ENCODE measurements at regions not wholly inside any gene's neighbourhood (a gene's known extent, or its start where the extent isn't known, plus 50 kb on each side); places are given as distances from the start of the nearest gene placed in this dataset.

DNA sequence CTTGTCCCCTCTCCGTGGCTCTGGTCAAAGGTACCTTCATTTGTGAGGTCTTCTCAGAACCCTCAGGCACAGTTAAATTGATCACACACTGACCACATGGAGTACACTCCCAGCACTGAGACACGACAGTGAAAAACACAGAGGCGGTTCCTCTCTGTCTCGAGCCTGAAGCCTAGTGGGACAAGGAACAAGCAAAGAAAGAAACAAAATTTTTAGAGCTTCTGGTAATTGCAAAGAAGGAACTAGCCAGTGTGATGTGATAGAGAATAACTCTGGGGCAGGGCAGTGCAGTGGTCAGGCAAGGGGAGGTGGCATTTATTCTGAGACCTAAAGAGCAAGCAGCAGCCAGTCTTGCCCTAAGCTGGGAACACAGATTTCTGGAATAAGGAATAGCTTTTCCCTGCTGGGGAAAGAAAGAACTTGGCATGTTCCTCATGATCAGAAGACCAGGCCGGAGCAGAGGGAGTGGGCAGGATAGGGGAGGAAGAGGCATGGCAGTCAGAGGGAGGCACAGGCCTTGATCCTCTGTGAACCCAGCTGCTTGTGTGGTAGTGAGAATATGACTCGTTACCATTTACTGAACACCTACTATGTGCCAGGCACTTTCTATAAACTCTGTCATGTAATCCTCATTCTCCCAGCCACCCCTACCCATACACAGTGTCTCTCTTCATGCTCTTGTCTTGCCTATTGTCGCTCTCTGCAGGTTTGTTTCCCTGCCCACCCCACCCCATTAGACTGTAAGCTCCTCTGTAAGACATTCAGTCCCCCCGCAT is 262.3 kb upstream of the HES1 start:
- TF ChIP-seq, protein P1, sequence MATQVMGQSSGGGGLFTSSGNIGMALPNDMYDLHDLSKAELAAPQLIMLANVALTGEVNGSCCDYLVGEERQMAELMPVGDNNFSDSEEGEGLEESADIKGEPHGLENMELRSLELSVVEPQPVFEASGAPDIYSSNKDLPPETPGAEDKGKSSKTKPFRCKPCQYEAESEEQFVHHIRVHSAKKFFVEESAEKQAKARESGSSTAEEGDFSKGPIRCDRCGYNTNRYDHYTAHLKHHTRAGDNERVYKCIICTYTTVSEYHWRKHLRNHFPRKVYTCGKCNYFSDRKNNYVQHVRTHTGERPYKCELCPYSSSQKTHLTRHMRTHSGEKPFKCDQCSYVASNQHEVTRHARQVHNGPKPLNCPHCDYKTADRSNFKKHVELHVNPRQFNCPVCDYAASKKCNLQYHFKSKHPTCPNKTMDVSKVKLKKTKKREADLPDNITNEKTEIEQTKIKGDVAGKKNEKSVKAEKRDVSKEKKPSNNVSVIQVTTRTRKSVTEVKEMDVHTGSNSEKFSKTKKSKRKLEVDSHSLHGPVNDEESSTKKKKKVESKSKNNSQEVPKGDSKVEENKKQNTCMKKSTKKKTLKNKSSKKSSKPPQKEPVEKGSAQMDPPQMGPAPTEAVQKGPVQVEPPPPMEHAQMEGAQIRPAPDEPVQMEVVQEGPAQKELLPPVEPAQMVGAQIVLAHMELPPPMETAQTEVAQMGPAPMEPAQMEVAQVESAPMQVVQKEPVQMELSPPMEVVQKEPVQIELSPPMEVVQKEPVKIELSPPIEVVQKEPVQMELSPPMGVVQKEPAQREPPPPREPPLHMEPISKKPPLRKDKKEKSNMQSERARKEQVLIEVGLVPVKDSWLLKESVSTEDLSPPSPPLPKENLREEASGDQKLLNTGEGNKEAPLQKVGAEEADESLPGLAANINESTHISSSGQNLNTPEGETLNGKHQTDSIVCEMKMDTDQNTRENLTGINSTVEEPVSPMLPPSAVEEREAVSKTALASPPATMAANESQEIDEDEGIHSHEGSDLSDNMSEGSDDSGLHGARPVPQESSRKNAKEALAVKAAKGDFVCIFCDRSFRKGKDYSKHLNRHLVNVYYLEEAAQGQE (IDR thresholded peaks at IDR 0.05; ENCODE audit: low read depth) = no peak
- TF ChIP-seq POLR2A (IDR thresholded peaks at IDR 0.05; ENCODE audit: borderline replicate concordance, extremely low read depth, insufficient read depth, insufficient read length) (no peak), SP1 (IDR thresholded peaks at IDR 0.05; ENCODE audit: low read depth) (no peak), POLR2AphosphoS5 (IDR thresholded peaks at IDR 0.05; ENCODE audit: low read depth, low read length) (no peak), EZH2 (IDR thresholded peaks at IDR 0.05) (no peak), CEBPB (IDR thresholded peaks at IDR 0.05; ENCODE audit: low read depth) (no peak), JUND (IDR thresholded peaks at IDR 0.05) (no peak), FOSL1 (IDR thresholded peaks at IDR 0.05; ENCODE audit: low read depth) (no peak), YY1 (IDR thresholded peaks at IDR 0.05; ENCODE audit: extremely low read depth, insufficient replicate concordance, low read depth, low read length) (no peak)
- TF ChIP-seq, protein P2, sequence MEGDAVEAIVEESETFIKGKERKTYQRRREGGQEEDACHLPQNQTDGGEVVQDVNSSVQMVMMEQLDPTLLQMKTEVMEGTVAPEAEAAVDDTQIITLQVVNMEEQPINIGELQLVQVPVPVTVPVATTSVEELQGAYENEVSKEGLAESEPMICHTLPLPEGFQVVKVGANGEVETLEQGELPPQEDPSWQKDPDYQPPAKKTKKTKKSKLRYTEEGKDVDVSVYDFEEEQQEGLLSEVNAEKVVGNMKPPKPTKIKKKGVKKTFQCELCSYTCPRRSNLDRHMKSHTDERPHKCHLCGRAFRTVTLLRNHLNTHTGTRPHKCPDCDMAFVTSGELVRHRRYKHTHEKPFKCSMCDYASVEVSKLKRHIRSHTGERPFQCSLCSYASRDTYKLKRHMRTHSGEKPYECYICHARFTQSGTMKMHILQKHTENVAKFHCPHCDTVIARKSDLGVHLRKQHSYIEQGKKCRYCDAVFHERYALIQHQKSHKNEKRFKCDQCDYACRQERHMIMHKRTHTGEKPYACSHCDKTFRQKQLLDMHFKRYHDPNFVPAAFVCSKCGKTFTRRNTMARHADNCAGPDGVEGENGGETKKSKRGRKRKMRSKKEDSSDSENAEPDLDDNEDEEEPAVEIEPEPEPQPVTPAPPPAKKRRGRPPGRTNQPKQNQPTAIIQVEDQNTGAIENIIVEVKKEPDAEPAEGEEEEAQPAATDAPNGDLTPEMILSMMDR (IDR thresholded peaks at IDR 0.05 in 2 of 3, conservative IDR thresholded peaks at IDR 0.05 in 1 of 3; ENCODE audit: borderline replicate concordance in 1 of 3, insufficient read depth in 1 of 3, low read depth in 2 of 3, low read length in 2 of 3) = no peak
